Suprapubic skin (tissue), 4 donors: ENCODE measurements at regions not wholly inside any gene's neighbourhood (a gene's known extent, or its start where the extent isn't known, plus 50 kb on each side); places are given as distances from the start of the nearest gene placed in this dataset.

Experiments
- CTCF ChIP-seq, 2 donors: fragments of 200-600 bp in 1 of 2; fragments of 450-650 bp in 1 of 2; sonication (generic) in 1 of 2; IDR thresholded peaks; one replicate each; pipeline ENCODE4 v1.5.1; 2016 to 2019; ENCODE audit warnings: antibody characterized with exemption in 2 of 2, mild to moderate bottlenecking in 1 of 2, moderate library complexity in 1 of 2
- EP300 ChIP-seq: sonication (generic); formaldehyde crosslinking; IDR thresholded peaks from one replicate; pipeline ENCODE4 v1.6.1; 2017; ENCODE audit warnings: antibody characterized with exemption
- POLR2A ChIP-seq, 2 donors: fragments of 450-650 bp; IDR thresholded peaks; one replicate each; pipeline ENCODE4 v1.6.1; 2017; ENCODE audit warnings: antibody characterized with exemption in 2 of 2, mild to moderate bottlenecking in 2 of 2, moderate library complexity in 2 of 2
- POLR2AphosphoS5 ChIP-seq, 3 donors: sonication (generic); formaldehyde crosslinking; IDR thresholded peaks; one replicate each; pipeline ENCODE4 v1.6.1; 2017; ENCODE audit warnings: antibody characterized with exemption in 3 of 3

DNA sequence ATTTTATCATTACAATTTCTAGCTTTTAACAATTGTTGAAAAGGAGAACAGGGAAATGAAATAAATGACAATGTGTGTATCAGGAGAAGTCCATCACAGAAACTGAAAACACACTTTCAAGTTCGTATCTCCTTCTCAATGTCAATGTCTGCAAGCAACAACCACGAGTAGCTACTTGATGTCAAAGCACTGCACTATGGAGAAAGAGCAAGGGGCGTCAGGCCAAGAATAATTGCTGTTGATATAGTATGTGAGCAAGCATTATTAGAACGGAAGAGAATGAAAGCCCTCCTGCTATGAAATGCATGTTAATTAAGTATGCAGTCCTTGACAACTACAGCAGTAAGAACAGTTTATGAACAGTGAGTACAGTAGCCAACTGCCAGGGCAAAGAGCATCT, 1250.1 kb downstream of the ZPLD1 start:
- TF ChIP-seq POLR2AphosphoS5 (IDR thresholded peaks at IDR 0.05) (no peak), CTCF (IDR thresholded peaks at IDR 0.05) (no peak), POLR2A (IDR thresholded peaks at IDR 0.05) (no peak), EP300 (no peak)
